ENCODE measurements at regions not wholly inside any gene's neighbourhood (a gene's known extent, or its start where the extent isn't known, plus 50 kb on each side); places are given as distances from the start of the nearest gene placed in this dataset.

DNA sequence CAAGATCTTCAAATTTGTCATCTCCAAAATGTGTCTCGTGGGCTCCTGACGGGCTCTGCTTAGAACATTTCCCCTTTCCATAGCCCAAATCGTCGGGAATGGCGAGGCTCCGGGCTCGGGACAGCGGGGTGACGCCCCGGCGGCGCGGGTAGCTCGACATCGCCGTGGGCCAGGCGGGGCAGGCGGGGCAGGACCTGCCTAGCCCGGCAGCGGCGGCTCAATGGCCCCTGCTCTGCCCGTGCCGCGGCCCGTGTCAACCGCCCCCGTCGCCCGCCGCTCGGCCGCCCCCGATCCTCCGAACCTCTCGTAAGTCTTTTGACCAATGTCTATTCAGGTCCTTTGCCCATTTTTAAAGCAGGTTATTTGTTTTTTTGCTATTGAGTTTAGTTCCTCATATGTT is 111.2 kb downstream of the PMAIP1 start:
- Mint-ChIP-seq H3K27me3 (ENCODE audit: low read depth) (peaks cover 7% of the 10 kb centered on the region), H3K4me1 (no peaks in the 10 kb centered on the region), H3K9me3 (peaks cover 29% of the 10 kb centered on the region), H3K4me3 (no peak overlapping the region), H3K27ac (no peak overlapping the region), H3K36me3 (no peaks in the 10 kb centered on the region)
- DNase-seq (ENCODE audit: low spot score in 2 of 2, unreplicated experiment in 2 of 2) = no peak
- TF ChIP-seq, protein P1, sequence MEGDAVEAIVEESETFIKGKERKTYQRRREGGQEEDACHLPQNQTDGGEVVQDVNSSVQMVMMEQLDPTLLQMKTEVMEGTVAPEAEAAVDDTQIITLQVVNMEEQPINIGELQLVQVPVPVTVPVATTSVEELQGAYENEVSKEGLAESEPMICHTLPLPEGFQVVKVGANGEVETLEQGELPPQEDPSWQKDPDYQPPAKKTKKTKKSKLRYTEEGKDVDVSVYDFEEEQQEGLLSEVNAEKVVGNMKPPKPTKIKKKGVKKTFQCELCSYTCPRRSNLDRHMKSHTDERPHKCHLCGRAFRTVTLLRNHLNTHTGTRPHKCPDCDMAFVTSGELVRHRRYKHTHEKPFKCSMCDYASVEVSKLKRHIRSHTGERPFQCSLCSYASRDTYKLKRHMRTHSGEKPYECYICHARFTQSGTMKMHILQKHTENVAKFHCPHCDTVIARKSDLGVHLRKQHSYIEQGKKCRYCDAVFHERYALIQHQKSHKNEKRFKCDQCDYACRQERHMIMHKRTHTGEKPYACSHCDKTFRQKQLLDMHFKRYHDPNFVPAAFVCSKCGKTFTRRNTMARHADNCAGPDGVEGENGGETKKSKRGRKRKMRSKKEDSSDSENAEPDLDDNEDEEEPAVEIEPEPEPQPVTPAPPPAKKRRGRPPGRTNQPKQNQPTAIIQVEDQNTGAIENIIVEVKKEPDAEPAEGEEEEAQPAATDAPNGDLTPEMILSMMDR (IDR thresholded peaks at IDR 0.05; ENCODE audit: unreplicated experiment) = no peak

DNA sequence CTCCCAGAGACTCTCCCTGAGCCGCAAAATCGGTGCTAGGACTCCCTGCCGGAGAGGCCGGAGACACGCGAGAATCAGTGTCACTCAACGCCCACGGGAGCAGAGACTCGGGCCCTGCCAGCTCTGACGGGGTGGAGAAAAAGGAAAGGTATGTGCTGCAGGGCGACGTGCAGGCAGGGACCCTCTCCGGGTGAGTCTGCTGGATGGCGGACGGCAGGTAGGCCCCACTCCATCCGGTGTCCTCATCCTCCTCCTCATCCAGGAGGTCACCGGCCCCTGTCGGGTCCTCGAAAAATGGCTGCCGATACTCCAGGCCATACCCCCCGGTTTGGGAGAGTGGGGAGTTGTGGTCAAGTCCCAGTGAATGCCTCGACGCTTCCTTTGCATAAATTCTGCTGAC is 110.7 kb downstream of the PMAIP1 start:
- peaks cover 7% of the 10 kb centered on the region for H3K27me3 Mint-ChIP-seq (ENCODE audit: low read depth)
- H3K27ac Mint-ChIP-seq = no peak overlapping the region
- peaks cover 34% of the 10 kb centered on the region for H3K9me3 Mint-ChIP-seq
- no peak overlapping the region for H3K4me3 Mint-ChIP-seq
- H3K4me1 Mint-ChIP-seq = no peaks in the 10 kb centered on the region
- TF ChIP-seq, protein P1 (IDR thresholded peaks at IDR 0.05; ENCODE audit: unreplicated experiment) = no peak
- no peak for DNase-seq (ENCODE audit: low spot score in 2 of 2, unreplicated experiment in 2 of 2)
- H3K36me3 Mint-ChIP-seq = no peaks in the 10 kb centered on the region

DNA sequence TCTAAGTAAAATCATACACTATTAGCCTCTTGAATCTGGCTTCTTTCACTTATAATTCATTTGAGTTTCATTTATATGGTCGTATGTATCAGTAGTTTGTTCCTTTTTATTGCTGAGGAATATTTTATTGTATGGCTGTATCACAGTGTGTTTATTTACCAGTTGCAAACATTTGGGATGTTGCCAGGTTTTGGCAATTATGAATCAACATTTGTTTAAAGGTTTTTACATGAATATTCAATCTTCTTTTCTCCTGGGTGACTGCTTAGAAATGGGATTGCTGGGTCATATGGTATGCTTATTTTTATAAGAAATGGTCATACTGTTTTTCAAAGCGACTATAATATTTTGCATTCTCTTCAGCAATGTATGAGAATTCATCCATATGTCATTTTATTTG is 107.9 kb downstream of the PMAIP1 start:
- Mint-ChIP-seq H3K36me3 (no peaks in the 10 kb centered on the region), H3K4me1 (no peaks in the 10 kb centered on the region), H3K4me3 (no peak overlapping the region), H3K27ac (no peak overlapping the region), H3K9me3 (peaks cover 36% of the 10 kb centered on the region), H3K27me3 (ENCODE audit: low read depth) (peaks cover 10% of the 10 kb centered on the region)
- TF ChIP-seq, protein P1 (IDR thresholded peaks at IDR 0.05; ENCODE audit: unreplicated experiment) = no peak
- no peak for DNase-seq (ENCODE audit: low spot score in 2 of 2, unreplicated experiment in 2 of 2)

DNA sequence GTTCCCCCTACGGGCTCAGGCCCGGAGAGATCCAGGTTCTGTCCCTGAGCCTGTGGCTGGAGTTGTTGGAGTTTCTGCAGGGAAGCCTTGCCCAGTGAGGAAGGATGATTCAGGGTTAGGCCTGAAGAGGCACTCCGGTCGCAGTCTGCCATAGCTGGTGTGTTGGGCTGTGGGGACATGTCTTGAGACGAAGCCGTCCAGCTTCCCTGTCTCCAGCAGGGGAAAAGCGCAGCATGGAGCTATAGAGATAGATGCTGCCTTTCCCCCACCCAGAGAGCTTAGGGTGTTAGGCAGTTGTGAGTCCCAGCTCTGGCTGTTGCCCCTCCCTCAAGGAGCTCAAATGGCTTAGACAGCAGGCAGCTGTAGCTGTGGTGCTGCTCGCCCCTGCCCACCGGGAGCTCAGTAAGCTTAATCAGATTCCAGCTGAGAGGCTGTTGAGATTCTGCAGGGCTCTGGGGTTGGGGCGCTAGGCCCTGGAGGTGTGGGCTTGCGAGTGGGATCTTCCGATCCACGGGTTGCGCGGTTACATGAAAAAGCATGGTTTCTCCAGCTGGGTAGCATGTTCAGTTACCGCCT is 103.9 kb downstream of the PMAIP1 start:
- Mint-ChIP-seq H3K27ac (no peak overlapping the region), H3K9me3 (peaks cover 37% of the 10 kb centered on the region), H3K4me3 (no peak overlapping the region), H3K4me1 (no peaks in the 10 kb centered on the region), H3K36me3 (no peaks in the 10 kb centered on the region), H3K27me3 (ENCODE audit: low read depth) (peaks cover 35% of the 10 kb centered on the region)
- no peak for DNase-seq (ENCODE audit: low spot score in 2 of 2, unreplicated experiment in 2 of 2)
- TF ChIP-seq, protein P1 (IDR thresholded peaks at IDR 0.05; ENCODE audit: unreplicated experiment) = no peak

DNA sequence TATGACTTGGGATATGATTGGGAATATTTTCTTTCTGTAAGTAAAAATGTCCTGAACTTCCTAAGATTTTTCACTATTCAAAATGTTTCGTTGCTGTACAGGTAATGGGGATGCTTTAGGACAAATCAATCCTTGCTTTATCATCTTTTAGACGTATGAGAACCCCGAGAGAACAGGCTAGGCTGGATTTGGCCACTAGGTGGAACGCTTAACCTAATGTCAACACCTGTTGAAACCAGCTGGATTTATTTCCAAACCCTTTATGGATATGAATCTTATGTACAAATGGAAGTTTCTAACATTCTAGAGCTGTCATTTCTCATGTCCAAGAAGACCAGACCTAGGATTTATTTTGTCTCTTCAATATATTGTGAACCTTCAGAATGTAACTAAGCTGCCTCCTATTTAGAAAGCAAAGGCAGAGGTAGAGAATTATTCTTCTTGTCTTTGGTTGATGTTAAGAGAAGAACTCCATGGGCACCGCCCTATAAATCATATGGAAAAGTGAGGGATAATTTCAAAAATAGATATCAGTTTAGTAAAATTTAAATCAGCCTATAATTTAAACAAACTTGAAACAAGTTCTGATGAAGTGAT is 96.7 kb downstream of the PMAIP1 start:
- H3K4me3 Mint-ChIP-seq = no peak overlapping the region
- no peaks in the 10 kb centered on the region for H3K36me3 Mint-ChIP-seq
- peaks cover 8% of the 10 kb centered on the region for H3K9me3 Mint-ChIP-seq
- peaks cover 69% of the 10 kb centered on the region for H3K27me3 Mint-ChIP-seq (ENCODE audit: low read depth)
- H3K27ac Mint-ChIP-seq = no peak overlapping the region
- TF ChIP-seq, protein P1 (IDR thresholded peaks at IDR 0.05; ENCODE audit: unreplicated experiment) = peak; percentile 72
- H3K4me1 Mint-ChIP-seq = no peaks in the 10 kb centered on the region
- no peak for DNase-seq (ENCODE audit: low spot score in 2 of 2, unreplicated experiment in 2 of 2)

Measured in mesothelial cell of epicardium (in vitro differentiated cells).